Retinal pigment epithelial cell (primary cell): ENCODE measurements at regions not wholly inside any gene's neighbourhood (a gene's known extent, or its start where the extent isn't known, plus 50 kb on each side); places are given as distances from the start of the nearest gene placed in this dataset.

Experiments used
- DNase-seq: peaks from one replicate; pipeline ENCODE4 v3.0.0-alpha.2; 2010; ENCODE audit warnings: low read depth
- H3K4me3 ChIP-seq: 2 replicates; pipeline ENCODE4 v1.5.1; 2011; ENCODE audit warnings: mild to moderate bottlenecking, low read length, control low read depth, moderate library complexity
- TF ChIP-seq, protein P1 (sequence below): conservative IDR thresholded peaks from 2 replicates; pipeline ENCODE4 v1.5.1; 2011; ENCODE audit warnings: low read depth, low read length, control low read depth, inconsistent platforms

DNA sequence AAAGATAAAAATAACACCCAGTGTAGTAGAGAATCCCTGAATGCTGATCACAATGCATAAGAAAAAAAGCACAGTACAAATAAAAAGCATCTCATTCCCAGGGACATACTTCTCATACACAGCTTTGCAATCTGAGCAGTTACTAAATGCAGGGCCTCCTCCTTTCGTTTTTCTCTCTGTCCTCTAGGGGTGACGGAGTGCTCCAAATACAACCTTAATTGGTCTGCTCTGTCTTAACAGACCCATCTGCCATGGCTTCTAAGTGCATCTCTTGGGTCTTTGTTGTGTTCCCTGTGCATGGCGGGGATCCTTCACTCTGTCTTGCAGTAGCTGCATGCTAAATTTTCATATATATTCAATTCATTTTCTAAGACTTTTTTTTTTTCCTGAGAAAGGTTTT lies 1114.2 kb upstream of the RAG2 start:
- H3K4me3 ChIP-seq = no peak overlapping the region
- TF ChIP-seq, protein P1, sequence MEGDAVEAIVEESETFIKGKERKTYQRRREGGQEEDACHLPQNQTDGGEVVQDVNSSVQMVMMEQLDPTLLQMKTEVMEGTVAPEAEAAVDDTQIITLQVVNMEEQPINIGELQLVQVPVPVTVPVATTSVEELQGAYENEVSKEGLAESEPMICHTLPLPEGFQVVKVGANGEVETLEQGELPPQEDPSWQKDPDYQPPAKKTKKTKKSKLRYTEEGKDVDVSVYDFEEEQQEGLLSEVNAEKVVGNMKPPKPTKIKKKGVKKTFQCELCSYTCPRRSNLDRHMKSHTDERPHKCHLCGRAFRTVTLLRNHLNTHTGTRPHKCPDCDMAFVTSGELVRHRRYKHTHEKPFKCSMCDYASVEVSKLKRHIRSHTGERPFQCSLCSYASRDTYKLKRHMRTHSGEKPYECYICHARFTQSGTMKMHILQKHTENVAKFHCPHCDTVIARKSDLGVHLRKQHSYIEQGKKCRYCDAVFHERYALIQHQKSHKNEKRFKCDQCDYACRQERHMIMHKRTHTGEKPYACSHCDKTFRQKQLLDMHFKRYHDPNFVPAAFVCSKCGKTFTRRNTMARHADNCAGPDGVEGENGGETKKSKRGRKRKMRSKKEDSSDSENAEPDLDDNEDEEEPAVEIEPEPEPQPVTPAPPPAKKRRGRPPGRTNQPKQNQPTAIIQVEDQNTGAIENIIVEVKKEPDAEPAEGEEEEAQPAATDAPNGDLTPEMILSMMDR = no peak
- DNase-seq = no peak

DNA sequence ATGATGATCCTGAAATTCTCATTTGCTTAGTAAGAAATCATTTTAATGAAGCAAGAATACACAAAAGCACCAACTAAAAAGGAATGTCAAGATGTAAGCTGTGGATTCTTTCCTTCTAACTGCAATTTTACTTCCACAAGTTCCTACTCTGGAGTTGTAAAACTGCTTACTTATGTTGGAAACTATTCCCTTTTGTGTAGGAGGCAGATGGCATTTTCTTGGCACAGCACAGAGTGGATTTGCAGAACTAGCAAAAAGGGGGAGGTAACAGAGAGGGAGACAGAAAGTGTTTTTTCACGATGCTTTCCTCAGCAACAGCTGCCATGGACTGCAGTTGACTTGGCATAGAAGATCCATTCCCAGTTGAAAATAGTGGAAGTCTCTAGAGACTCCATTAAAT lies 1112.0 kb upstream of the RAG2 start:
- TF ChIP-seq, protein P1 = no peak
- no peak overlapping the region for H3K4me3 ChIP-seq
- DNase-seq = no peak

DNA sequence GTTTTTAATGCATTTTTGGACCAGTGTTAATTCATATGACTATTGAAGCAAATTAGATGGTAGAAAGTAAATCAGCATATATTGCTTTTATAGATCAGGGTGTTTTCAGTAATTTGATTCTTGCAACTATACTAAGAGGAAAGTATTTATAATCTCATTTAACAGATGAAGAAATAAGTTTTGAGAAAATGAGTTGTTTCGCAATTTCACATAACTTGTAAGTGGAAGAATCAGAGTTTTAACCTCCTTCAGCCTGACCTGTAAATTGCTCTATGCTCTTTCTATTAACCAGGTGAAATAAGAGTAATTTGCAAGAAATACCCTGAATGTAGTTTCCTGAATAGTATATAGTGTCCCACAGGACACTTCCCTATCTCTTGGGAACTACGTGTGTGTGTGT lies 1106.8 kb upstream of the RAG2 start:
- TF ChIP-seq, protein P1 = no peak
- DNase-seq = no peak

DNA sequence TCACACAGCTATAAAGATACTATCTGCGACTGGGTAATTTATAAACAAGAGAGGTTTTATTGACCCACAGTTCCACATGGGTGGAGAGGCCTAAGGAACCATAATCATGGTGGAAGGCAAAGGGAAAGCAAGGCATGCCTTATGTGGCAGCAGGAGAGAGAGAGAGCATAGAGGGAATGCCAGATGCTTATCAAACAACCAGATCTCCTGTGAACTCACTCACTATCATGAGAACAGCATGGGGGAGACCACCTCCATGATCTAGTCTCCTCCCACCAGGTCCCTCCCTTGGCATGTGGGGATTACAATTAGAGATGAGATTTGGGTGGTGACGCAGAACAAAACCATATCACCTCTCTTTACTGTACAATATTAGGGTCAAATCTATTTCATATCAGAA lies 1101.6 kb upstream of the RAG2 start:
- TF ChIP-seq, protein P1 = no peak
- no peak for DNase-seq
- H3K4me3 ChIP-seq = no peak overlapping the region

More for the DNA sequence above, 1106.8 kb upstream of the RAG2 start:
- H3K4me3 ChIP-seq = no peak overlapping the region

DNA sequence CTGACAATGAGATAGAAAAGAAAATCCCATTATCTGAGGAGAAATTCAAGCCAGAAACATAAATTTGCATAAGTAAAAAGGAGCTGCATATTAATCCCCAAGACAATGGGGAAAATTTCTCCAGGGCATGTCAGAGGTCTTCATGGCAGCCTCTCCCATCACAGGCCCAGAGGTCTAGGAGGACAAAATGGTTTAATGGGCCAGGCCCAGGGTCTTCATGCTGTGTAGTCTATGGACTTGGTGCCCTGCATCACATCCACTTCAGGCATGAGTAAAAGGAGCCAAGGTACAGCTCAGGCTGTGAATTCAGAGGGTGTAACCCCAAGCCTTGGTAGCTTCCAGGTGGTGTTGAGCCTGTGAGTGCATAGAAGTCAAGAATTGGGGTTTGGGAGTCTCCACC lies 1097.2 kb upstream of the RAG2 start:
- no peak for DNase-seq
- TF ChIP-seq, protein P1 = no peak
- H3K4me3 ChIP-seq = no peak overlapping the region

DNA sequence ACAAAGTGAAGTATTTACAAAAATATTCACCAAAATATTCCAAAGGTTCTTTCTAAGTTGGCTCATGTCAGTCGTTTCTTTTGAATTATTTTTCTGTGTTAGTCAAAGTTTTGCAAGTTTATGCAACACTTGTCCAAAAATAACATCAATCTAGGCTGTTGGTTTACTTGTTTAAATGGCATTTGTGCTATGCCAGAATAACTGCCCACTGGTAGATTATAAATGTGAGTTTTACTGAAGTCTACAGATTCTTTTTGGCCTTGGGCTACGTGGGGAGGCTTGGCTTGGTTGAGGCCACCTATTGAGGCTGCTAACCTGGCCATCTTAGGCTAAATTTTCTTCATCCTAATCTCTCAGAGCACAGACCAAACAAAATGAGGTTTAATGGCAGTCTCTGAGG lies 1091.9 kb upstream of the RAG2 start:
- no peak for DNase-seq
- no peak overlapping the region for H3K4me3 ChIP-seq
- TF ChIP-seq, protein P1 = no peak

DNA sequence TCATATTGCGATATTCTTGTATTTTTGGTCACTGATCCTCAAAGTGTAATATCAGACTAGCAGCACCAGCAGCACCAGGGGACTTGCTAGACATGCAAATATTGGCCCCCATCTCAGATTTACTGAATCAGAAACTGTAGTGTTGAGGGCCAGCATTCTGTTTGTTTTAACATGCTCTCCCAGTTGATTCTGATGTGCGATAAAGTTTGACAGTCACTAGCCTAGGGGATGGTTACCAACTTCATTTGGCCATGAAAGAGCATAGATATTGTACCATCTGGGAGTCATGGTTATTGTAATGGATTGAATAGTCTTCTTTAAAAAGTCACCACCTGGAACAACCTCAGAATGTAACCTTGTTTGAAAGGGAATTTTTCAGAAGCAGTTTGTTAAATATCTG lies 1090.4 kb upstream of the RAG2 start:
- TF ChIP-seq, protein P1 = no peak
- no peak overlapping the region for H3K4me3 ChIP-seq
- DNase-seq = no peak
